GM23248 (cell line): ENCODE measurements at regions not wholly inside any gene's neighbourhood (a gene's known extent, or its start where the extent isn't known, plus 50 kb on each side); places are given as distances from the start of the nearest gene placed in this dataset.

Experiments used
- DNase-seq: peaks from one replicate; pipeline ENCODE4 v3.0.0-alpha.2; 2015
- H2AFZ ChIP-seq: fragments of 200-600 bp; sonication (generic); 2 replicates; pipeline ENCODE4 v1.6.1; 2016; ENCODE audit warnings: antibody characterized with exemption
- H3F3A ChIP-seq: fragments of 200-600 bp; sonication (generic); 2 replicates; pipeline ENCODE4 v1.6.1; 2016; ENCODE audit warnings: mild to moderate bottlenecking, antibody characterized with exemption, mixed run types; ENCODE audit not compliant: insufficient read depth
- H3K27ac ChIP-seq: fragments of 200-600 bp; sonication (generic); 2 replicates; pipeline ENCODE4 v1.5.1; 2016; ENCODE audit warnings: mild to moderate bottlenecking
- H3K27me3 ChIP-seq: fragments of 200-600 bp; sonication (generic); replicated peaks from 2 replicates; pipeline ENCODE4 v1.6.1; 2016; ENCODE audit warnings: mild to moderate bottlenecking; ENCODE audit not compliant: insufficient read depth
- H3K36me3 ChIP-seq: fragments of 200-600 bp; sonication (generic); 2 replicates; pipeline ENCODE4 v1.6.1; 2016; ENCODE audit warnings: low read depth, mild to moderate bottlenecking
- H3K4me1 ChIP-seq: fragments of 200-600 bp; sonication (generic); 2 replicates; pipeline ENCODE4 v1.6.1; 2016; ENCODE audit warnings: mild to moderate bottlenecking; ENCODE audit not compliant: insufficient read depth
- H3K4me2 ChIP-seq: fragments of 200-600 bp; sonication (generic); one replicate; pipeline ENCODE4 v1.6.1; 2016; ENCODE audit warnings: mild to moderate bottlenecking; ENCODE audit not compliant: unreplicated experiment
- H3K4me3 ChIP-seq: fragments of 200-600 bp; sonication (generic); 2 replicates; pipeline ENCODE4 v1.5.1; 2016; ENCODE audit warnings: mild to moderate bottlenecking
- H3K79me2 ChIP-seq: fragments of 200-600 bp; sonication (generic); 2 replicates; pipeline ENCODE4 v1.6.1; 2016; ENCODE audit warnings: mild to moderate bottlenecking; ENCODE audit not compliant: insufficient read depth
- H3K9ac ChIP-seq: fragments of 200-600 bp; sonication (generic); 2 replicates; pipeline ENCODE4 v1.6.1; 2016; ENCODE audit warnings: mild to moderate bottlenecking
- H3K9me2 ChIP-seq: fragments of 200-600 bp; sonication (generic); 2 replicates; pipeline ENCODE4 v1.6.1; 2016; ENCODE audit warnings: mixed run types, mild to moderate bottlenecking, moderate library complexity; ENCODE audit not compliant: insufficient read depth
- H3K9me3 ChIP-seq: fragments of 200-600 bp; sonication (generic); one replicate; pipeline ENCODE4 v1.6.1; 2017; ENCODE audit warnings: low read depth
- H4K20me1 ChIP-seq: fragments of 200-600 bp; sonication (generic); 2 replicates; pipeline ENCODE4 v1.6.0; 2016; ENCODE audit not compliant: insufficient read depth
- EZH2 ChIP-seq: fragments of 200-600 bp; sonication (generic); IDR thresholded peaks from 2 replicates; pipeline ENCODE4 v1.6.1; 2018; ENCODE audit warnings: antibody characterized with exemption, mild to moderate bottlenecking; ENCODE audit not compliant: insufficient read depth, poor library complexity, severe bottlenecking
- EZH2phosphoT487 ChIP-seq: fragments of 200-600 bp; sonication (generic); IDR thresholded peaks from 2 replicates; pipeline ENCODE4 v1.6.1; 2018; ENCODE audit warnings: antibody characterized with exemption, moderate library complexity, mild to moderate bottlenecking, low read depth; ENCODE audit not compliant: insufficient read depth
- WGBS, 2 experiments: methylation state at CpG; one replicate each; pipeline ENCODE4 v1.1.6; 2015 to 2017; ENCODE audit warnings: low lambda C conversion rate in 2 of 2, low coverage in 1 of 2; ENCODE audit errors: missing lambda C conversion rate in 2 of 2; 5-methylcytosine and 5-hydroxymethylcytosine counted together
- in situ Hi-C: fragments of 300-500 bp; cut with MboI; formaldehyde crosslinking; loops from 2 replicates; pipeline ENCODE4 v1.15.0; 2020

GRCh38 chr4:95603393-95603792, 54.6 kb upstream of the UNC5C start:
- Histone ChIP-seq H3K27me3 (no peaks in the 10 kb centered on the region), H3K4me2 (no peak overlapping the region), H3K27ac (no peak overlapping the region), H4K20me1 (no peaks in the 10 kb centered on the region), H3K9ac (no peak overlapping the region), H3K9me2 (no peaks in the 10 kb centered on the region), H3K4me3 (no peak overlapping the region), H3K36me3 (no peaks in the 10 kb centered on the region), H3K79me2 (no peaks in the 10 kb centered on the region), H3K4me1 (no peaks in the 10 kb centered on the region), H3F3A (no peaks in the 10 kb centered on the region), H2AFZ (no peak overlapping the region), H3K9me3 (no peaks in the 10 kb centered on the region)
- TF ChIP-seq EZH2 (no peak), EZH2phosphoT487 (no peak)
- in situ Hi-C loops: no loop called here
- WGBS, 2 experiments: 19 to 28% methylated on average over 4 of the region's 4 CpGs
- no peak for DNase-seq

GRCh38 chr4:95602872-95603271, 54.1 kb upstream of the UNC5C start:
- H3K9ac ChIP-seq: no peak overlapping the region
- H2AFZ ChIP-seq: no peak overlapping the region
- no peak for DNase-seq
- no peaks in the 10 kb centered on the region for H3K79me2 ChIP-seq
- no peaks in the 10 kb centered on the region for H3K9me2 ChIP-seq
- H3K27ac ChIP-seq: no peak overlapping the region
- WGBS, 2 experiments: 2 to 11% methylated on average over 3 of the region's 3 CpGs
- no peaks in the 10 kb centered on the region for H3K9me3 ChIP-seq
- H3K4me3 ChIP-seq: no peak overlapping the region
- H3K27me3 ChIP-seq: no peaks in the 10 kb centered on the region
- H3K4me1 ChIP-seq: no peaks in the 10 kb centered on the region
- TF ChIP-seq EZH2phosphoT487 (no peak), EZH2 (no peak)
- no peaks in the 10 kb centered on the region for H4K20me1 ChIP-seq
- no peaks in the 10 kb centered on the region for H3F3A ChIP-seq
- no peaks in the 10 kb centered on the region for H3K36me3 ChIP-seq
- H3K4me2 ChIP-seq: no peak overlapping the region
- in situ Hi-C loops: no loop called here

GRCh38 chr4:95601356-95601755, 52.6 kb upstream of the UNC5C start:
- Histone ChIP-seq H4K20me1 (no peaks in the 10 kb centered on the region), H3K27me3 (no peaks in the 10 kb centered on the region), H3K79me2 (no peaks in the 10 kb centered on the region), H3K9me2 (no peaks in the 10 kb centered on the region), H3K9me3 (no peaks in the 10 kb centered on the region), H3K9ac (no peak overlapping the region), H3F3A (no peaks in the 10 kb centered on the region), H2AFZ (no peak overlapping the region), H3K36me3 (no peaks in the 10 kb centered on the region), H3K4me3 (no peak overlapping the region), H3K27ac (no peak overlapping the region), H3K4me2 (no peak overlapping the region), H3K4me1 (no peaks in the 10 kb centered on the region)
- in situ Hi-C loops: no loop called here
- TF ChIP-seq EZH2 (no peak), EZH2phosphoT487 (no peak)
- no peak for DNase-seq
- 57 to 60% methylated on average over 4 of the region's 4 CpGs for WGBS, 2 experiments

GRCh38 chr4:95599777-95600400, 51.1 kb upstream of the UNC5C start:
- Histone ChIP-seq H3K27ac (no peak overlapping the region), H3K9me3 (no peaks in the 10 kb centered on the region), H3K4me1 (no peaks in the 10 kb centered on the region), H2AFZ (no peak overlapping the region), H3K9ac (no peak overlapping the region), H3F3A (no peaks in the 10 kb centered on the region), H3K4me2 (no peak overlapping the region), H3K4me3 (no peak overlapping the region), H3K9me2 (no peaks in the 10 kb centered on the region), H3K36me3 (no peaks in the 10 kb centered on the region), H4K20me1 (no peaks in the 10 kb centered on the region), H3K27me3 (no peaks in the 10 kb centered on the region), H3K79me2 (no peaks in the 10 kb centered on the region)
- in situ Hi-C loops: no loop called here
- TF ChIP-seq EZH2phosphoT487 (no peak), EZH2 (no peak)
- 42 to 46% methylated on average over 7 of the region's 7 CpGs for WGBS, 2 experiments
- DNase-seq: no peak
